UCSD-AML1 (cell line): ENCODE measurements at regions not wholly inside any gene's neighbourhood (a gene's known extent, or its start where the extent isn't known, plus 50 kb on each side); places are given as distances from the start of the nearest gene placed in this dataset.

Source experiments
- DNase-seq: peaks from one replicate; lab custom pipeline; 2025; ENCODE audit not compliant: unreplicated experiment; lab: John Stamatoyannopoulos, UW

DNA sequence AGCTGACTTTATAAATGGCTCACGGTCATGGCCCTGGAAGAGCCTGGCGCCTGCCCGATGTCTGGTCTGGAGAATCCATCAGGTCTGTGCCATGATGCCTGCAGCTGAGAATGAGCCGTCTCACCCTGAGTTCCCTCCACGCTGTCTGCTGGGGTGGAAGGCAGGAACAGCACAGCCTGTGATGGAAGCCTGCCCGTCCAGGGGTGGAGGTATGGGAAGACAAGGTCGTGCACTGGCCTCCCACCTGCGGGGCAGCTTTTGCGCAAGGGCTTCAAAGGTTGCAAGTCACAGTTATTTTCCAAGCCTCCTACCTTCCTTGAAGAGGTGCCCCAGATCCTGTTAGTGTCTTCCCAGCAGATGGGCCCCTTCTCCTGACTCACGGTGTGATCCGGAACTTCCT, 275.5 kb downstream of the FAM43A start:
- no peak for DNase-seq

DNA sequence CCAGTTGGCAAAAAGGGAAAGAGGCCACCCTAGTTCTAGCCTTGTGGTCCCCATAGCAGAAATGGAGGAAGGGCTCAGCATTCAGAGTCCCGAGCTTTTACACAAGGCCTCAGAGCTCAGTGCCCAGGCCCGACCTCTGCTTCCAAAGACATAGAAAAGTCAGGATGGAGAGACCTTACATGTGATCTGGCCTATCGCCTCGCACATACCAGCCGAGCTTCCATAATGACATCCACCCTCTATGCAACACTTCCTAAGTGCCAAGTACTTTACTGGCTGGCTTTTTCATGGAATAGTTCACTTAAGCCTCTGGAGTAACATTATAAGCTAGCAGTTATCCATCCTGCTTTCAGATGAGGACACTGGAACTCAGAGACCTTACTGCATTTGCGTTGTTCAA, 275.9 kb downstream of the FAM43A start:
- no peak for DNase-seq

DNA sequence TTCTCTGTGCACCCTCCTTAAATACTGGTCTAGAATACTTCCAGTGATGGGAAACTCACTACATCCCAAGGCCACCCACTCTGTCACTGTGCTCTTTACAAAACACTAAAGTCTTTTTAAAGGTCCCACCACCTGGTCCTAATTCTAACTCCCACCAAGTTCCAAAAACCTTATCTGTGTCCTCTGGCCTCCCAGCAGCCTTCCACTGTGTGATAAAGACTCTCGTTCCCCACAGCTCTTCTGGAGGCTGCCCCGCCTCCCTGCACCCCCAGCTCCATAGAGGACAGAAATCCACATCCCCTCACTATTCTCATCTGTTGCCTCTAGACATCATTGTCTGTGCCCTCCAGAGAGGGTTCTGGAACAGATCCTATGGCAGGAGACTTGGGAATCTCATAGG, 276.4 kb downstream of the FAM43A start:
- DNase-seq, result no peak

DNA sequence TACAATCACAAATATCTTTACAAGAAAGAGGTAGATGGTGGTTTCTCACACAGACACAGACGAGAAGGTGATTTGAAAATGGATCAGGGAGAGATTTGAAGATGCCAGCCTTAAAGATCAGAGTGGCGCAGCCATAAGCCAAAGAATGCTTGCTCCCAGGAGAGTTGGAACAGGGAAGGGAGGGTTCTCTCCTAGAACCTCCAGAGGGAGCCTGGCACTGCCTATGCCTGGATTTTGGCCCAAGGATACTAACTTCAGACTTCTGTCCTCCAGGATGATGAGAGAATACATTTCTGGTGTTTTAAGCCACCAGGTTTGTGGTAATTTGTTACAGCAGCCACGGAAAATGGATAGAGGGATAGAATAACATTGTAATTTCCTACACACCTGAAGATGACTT, 279.1 kb downstream of the FAM43A start:
- DNase-seq, result no peak

DNA sequence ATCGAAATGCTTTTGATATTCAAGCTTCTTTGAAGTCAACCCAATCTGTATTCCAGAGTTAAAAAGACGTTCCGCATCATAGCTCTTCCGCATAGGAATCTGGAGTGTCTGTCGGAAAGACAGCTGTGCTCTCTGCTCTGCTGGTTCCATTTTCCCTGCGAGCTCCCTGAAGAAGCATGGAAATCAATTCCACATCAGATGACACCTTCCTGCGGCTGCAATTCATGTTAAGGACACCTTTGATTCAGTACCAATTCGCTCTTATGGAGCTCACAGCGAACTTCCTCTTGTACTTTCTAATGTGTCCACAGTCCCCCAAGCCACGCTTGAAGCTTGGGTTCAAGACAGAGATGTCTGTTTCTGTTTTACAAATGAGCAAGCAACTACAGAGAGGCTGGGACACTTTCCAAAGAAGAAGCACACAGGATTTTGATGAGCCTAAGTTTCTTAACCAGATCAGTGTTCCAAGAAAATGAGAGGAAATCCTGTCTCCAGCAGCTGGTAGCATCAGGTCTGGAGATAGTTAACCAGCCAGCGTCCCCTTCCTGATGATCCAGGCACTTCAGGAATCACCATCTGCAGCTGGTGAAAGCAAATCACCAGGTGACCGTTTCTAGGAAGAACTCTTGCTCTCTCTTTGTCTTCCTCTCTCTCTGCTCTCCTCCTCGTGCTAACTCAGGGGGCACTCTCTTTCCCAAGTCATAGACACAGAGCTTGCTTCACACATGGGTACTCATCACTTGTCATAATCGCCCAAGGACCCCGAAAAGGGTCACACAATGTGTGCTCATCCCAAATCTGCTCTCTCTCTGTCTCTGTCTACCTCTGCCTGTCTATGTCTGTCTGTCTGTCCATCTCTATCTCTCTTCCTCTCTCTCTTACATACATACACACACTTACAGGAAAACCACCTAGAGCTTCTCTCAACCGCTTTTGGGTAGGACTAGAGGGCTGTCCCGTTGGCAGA, 281.8 kb downstream of the FAM43A start:
- no peak for DNase-seq

DNA sequence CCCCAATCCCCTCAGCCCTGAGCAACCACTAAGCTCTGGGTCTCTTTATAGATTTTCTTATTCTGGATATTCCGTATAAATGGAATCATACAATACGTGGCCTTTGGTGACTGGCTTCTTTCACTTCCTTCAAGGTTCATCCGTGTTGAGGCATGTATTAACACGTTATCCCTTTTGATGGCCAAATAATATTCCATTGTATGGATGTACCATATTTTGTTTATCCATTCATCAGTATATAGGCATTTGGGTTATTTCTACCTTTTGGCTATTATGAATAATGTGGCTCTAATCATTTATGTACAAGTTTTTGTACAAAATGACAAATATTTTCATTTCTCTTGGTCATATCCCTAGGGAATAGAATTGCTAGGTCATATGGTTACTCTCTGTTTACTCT, 284.4 kb downstream of the FAM43A start:
- no peak for DNase-seq

DNA sequence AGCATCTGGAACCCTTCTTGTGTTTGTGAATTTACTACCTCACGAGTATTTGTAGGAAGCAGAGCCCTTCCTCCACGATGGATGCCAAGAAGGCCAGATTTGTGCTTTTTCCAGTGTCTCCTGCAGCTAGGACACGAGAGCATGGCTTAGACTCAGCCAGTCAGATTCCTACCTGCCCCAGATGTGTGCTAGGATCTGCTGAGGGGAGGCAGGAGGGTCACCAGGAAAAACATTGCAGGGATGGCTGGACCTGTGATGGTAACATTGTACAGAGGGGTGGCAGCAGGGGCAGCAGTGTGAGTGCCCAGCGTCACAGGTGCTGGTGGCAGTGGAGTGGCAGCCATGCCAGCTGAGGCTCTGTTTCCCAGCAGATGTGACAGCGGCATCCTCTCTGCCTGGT, 285.3 kb downstream of the FAM43A start:
- no peak for DNase-seq

DNA sequence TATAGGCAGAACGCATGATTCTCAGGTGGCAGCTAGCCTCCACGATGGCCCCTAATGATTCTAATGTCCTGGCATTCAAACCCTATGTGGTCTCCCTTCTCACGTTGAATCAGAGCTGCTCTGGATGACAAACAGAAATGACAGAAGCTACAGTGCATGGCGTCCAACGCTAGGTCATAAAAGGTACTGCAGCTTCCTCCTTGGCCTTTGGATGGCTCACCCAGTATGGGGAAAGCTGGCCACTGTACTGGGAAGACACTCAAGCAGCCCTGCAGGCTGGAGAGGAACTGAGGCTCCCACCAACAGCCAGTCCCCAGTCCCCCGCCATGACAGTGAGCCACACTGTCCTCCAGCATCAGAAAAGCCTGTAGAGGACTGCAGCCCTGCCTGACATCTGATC, 286.3 kb downstream of the FAM43A start:
- DNase-seq, result no peak

DNA sequence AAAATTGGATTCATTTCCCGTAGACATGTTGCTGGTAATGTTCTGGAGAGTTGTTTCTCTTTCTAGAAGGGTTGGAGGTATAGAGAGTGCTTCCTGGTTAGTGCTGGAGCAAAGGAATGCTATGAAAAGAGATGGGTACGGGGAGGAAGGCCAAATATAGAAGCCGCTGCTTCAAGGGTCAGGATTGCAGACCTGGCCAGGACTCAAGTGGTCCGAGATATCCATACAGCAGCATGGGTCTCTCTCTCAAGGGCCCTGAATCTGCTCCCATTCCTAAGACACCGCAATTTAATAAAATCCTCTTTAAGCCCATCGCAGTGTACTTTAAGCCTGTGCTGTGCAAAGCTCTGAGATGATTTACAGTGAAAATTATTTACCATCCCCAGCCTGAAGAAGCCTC, 287.0 kb downstream of the FAM43A start:
- no peak for DNase-seq

DNA sequence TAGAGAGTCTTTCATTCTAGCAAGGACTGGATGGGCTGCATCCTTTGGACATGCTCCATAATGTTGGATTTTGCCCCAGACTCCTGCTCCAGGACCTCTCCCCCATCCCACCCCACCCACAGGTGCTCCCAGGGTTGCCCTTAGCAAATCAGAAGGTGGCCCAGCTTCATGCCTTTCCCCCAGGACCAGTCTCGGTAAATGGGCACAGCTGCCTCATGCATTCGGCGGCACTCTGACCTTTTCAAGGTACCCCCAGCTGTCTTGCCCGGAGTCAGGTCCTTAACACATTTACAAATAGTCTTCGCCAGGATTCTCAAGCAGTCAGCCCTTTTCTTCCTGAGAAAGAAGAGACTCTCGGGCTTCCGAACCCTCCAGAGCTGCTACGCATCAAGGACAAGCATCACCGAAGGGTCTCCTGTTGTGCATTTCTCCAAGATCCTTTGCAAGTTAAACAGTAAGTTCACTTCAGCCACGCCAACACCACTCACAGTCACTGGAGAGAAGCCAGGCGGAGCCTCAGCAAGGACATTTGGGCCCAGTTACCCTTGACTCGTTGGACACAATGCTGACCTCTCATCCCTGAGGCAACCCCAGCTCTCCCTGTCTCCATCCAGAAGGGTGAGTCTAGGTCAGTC, 287.8 kb downstream of the FAM43A start:
- DNase-seq, result no peak

DNA sequence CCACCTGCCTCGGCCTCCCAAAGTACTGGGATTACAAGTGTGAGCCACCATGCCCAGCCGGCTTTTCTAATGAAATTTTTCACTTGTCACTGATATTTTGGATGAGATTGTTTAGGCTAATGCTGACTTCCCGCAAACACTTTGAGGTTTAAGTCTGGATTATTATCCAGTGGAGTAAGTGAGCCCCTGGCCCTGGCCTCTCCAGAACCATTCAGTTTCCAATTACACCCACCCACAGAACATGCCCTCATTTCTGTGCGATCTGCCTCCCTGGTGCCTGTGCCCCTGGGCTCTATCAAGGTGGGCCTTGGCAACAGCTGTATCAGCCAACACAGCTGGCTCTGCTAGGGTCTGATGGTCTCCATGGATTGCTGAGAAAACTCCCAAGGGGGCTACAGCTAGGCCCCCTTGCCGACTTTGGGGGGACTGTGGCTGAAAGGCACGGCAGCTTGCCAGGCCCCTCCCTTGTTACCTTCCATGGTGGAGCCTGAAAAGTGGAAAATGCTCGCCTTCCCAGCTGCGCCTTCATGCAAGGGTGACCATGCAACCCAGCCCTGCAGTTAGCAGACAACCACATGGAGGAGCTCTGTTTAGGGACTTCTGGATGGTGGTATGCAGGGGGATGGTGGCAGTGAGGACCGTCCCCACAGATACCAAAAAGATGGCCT, 288.9 kb downstream of the FAM43A start:
- DNase-seq, result no peak

DNA sequence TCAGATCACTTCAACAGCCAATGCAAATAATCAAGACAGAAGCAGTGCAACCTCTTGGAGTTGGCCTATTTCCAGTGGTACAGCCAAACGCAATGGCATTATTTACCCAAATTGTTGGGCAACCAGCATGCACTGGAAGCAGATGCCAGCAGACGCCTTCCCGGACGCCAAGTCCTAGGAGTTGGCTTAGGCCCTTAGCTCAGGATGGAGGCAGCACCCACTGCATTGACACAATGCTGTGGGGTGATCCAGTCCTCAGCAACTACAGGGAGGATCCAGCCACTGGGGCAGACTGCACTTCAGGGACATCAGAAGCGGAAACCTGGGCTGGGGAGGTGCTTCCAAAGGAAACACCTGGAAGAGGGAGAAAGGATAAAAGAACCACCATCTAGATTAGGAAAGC, 290.4 kb downstream of the FAM43A start:
- no peak for DNase-seq

DNA sequence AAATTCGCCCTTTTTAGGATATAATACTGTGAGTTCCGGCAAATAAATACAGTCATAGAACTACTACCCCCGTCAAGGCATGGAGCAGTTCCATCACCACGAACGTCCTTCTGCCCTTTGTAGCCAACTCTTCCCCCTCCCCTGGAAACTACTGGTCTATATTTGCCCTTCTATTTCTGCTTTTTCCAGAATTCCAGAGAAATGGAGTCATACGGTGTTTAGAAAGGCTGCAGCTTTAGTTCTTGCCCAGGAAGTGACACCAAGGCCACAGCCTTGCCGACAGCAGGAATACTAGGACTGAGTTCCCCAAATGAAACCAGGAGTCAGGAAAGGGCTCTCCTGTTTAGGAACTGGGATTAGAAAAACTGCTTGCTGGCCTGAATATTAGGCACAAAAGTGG, 291.2 kb downstream of the FAM43A start:
- no peak for DNase-seq

DNA sequence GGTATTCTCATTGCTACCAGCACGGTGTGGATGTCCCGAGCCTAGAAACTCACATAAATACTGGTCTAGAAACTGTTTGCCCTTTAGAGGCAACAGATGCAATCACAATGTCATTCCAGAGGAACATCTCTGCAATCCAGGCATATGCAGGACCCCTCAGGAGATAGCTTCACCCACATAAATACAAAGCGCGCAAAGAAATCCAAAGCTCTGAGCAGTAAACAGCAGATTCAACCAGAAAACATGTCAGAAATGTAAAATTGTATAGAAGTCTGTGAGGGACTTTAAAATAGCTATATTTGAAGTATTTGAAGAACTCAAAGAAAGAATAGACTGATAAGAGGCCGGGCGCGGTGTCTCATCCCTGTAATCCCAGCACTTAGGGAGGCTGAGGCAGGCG, 291.7 kb downstream of the FAM43A start:
- no peak for DNase-seq

DNA sequence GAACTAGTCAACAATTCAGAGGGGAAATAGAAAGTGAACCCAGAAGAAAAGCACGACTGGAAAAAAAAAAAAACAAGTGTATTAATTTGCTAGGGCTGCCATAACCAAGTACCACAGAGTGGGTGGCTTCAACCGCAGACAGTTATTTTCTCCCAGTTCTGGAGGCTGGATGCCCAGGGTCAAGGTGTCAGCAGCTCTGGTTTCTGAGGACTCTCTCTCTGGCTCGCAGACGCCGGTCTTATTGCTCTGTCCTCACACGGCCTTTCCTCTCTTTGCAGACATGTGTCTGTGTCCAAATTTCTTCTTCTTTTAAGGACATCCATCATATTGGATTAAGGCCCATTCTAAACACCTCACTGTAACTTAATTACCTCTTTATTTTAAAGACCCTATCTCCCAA, 291.8 kb downstream of the XXYLT1 start:
- no peak for DNase-seq

DNA sequence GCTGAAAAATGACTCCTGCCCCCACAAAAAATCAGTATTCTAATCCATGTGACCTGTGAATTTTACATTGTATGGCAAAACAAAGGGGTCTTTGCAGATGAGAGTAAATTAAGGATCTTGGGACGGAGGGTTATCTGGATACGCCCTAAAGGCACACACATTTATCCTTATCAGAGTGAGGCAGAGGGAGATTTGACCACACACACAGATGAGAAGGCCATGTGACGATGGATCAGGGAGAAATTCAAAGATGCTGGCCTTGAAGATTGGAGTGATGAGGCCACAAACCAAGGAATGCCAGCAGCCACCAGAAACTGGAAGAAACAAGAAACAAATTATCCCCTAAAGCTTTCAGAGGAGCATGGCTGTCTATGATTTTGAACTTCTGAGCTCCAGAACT, 288.5 kb downstream of the XXYLT1 start:
- no peak for DNase-seq

DNA sequence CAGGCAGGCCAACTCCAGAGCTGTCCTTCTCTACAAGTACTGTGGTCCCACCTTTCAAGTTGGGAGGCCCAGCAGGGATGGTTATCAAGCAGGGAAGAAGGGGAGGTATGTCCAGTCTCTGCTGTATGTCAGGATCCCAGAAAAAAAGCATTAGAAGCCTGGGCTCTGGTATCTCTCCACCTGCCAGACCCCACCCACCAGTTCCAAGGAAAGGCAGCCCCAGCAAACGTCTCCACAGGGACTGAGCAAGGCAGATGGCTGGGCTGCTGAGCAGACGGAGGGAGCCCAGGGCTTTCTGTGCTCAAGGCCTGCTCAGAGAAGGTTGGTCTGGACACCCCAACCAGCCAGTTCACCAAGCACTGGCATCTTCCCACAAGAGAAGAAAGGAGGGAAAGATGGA, 287.8 kb downstream of the XXYLT1 start:
- no peak for DNase-seq

DNA sequence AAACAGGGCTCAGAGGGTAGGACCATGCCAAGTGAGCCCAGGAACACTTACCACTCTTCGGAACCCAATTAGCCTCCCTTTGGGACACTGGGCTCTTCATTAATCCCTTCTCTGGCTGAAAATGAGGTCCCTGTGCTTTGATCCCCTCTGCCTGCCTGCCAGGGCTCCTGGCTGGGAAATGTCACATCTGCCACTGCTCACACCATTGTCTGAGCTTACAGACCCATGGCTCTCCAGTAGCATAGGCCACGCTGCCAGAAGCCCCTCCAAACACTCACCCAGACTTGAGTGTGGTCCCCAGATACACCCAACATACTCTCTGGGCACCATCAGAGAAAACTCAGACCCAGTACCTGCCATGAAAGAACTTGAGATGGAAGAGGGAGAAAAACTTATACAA, 287.3 kb downstream of the XXYLT1 start:
- no peak for DNase-seq

DNA sequence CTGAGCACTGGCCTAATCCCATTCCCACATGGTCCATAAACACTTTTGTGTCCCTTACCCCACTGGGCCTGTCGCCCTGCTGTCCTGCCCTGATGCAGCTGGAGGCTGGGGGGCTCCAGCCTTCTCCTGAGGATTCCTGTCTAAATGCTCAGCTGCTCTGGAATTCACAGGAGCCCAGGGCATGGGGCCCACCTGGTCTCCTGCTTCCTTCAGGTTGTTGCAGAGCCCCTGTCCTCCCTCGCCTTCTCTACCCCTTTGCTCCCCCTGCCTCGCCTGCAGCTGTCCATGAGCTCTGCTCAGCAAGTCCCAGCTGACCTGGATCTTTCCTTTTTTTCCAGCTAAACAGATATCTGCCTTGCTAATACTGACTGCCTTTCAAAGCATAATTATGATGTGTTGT, 286.9 kb downstream of the XXYLT1 start:
- no peak for DNase-seq

DNA sequence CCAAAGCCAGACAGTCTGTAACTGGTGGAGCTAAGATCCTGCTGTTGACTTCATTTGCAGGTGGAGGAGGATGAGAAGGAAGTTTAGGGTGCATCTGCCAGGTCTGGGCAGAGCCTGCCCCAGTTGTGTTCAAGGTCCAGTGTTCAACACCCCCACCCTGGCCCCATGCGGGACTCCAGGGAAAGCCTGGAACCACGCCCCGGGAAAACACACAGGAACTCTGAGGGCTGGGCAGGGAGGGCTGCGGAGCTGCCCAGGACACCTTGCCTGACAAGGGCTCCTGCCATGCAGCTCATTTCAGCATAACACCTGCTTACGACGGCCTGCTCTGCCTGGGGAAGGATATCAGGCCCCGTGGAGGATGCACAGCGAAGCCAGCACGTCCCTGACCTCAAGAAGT, 286.3 kb downstream of the XXYLT1 start:
- no peak for DNase-seq

DNA sequence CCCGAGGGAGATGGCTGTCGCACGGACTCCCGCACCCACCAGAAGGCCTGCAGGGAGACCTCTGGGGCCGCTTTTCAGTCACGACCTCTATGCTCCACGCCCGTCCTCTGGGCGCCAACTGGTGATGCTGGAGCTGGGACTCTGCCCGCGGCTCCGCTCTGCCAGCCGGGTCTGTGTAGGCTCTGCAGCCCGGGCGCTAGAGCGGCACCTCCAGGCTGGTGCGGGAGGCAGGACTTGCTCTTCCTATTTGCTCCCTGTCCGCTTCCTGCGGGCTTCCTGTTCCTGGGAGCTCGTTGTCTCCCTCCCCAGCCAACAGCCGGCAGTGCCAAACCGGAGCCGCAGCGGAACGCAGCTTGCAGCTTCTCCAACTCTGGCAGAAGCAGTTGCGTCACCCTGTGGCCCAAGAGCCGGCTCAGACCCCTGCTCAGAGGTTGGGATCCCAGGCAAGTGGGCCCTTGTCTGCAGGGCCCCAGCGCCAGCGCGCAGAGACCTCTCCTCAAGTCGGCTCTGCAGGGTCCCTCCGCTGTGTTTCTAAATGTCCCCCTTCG, 285.9 kb downstream of the XXYLT1 start:
- no peak for DNase-seq
